ENCODE measurements at regions not wholly inside any gene's neighbourhood (a gene's known extent, or its start where the extent isn't known, plus 50 kb on each side); places are given as distances from the start of the nearest gene placed in this dataset.

- CTCF ChIA-PET = no interaction called here
These were observed 135.5 kb downstream of the KLF5 start for GRCh38 chr13:73194310-73194709.

More at GRCh38 chr13:73194310-73194709, 135.5 kb downstream of the KLF5 start:
- H3K27ac ChIP-seq (ENCODE audit: insufficient read depth, low read length) = no peak overlapping the region
- no peak overlapping the region for H3K18ac ChIP-seq (ENCODE audit: low read depth, low read length)
- no peaks in the 10 kb centered on the region for H3K27me3 ChIP-seq (ENCODE audit: control insufficient read depth, insufficient read depth, low read length)
- 29% methylated on average over 1 of the region's 4 CpGs; no CpG with 5 or more reads in 1 of the 2 experiments for WGBS, 2 experiments (ENCODE audit: extremely low coverage in 2 of 2, insufficient read length in 1 of 2)
- no peak overlapping the region for H2BK15ac ChIP-seq (ENCODE audit: low read depth, low read length)
- H3K79me1 ChIP-seq (ENCODE audit: low read depth in 1 of 2, low read length in 2 of 2) = no peaks in the 10 kb centered on the region
- no peaks in the 10 kb centered on the region for H3K4me1 ChIP-seq (ENCODE audit: control insufficient read depth, insufficient read depth, low read length)
- no peak overlapping the region for H4K5ac ChIP-seq (ENCODE audit: low read depth, low read length)
- no peak overlapping the region for H3K23ac ChIP-seq (ENCODE audit: low read depth, low read length)
- dilution Hi-C loops (cut with HindIII; ENCODE audit: low sequenced_read_pairs, unreplicated experiment) (no loop called here), intact Hi-C loops (cut with micrococcal nuclease) (no loop called here), in situ Hi-C loops (cut with MboI; ENCODE audit: low sequenced_read_pairs) (no loop called here)
- no peak overlapping the region for H3K4me2 ChIP-seq (ENCODE audit: low read depth, low read length)
- H4K20me1 ChIP-seq (ENCODE audit: insufficient read depth, low read length) = no peaks in the 10 kb centered on the region
- H3K9ac ChIP-seq (ENCODE audit: low read depth, low read length) = no peak overlapping the region
- H3K36me3 ChIP-seq (ENCODE audit: control insufficient read depth, insufficient read depth, low read length) = no peaks in the 10 kb centered on the region
- H2BK20ac ChIP-seq (ENCODE audit: low read depth, low read length) = no peak overlapping the region
- no peak overlapping the region for H2AK5ac ChIP-seq (ENCODE audit: low read depth, low read length)
- DNase-seq (no peak), ATAC-seq (ENCODE audit: low read depth) (no peak)
- H3K56ac ChIP-seq (ENCODE audit: extremely low read depth, insufficient read depth, low read length) = no peak overlapping the region
- no peaks in the 10 kb centered on the region for H3K9me3 ChIP-seq (ENCODE audit: control insufficient read depth, insufficient read depth, low read length)
- POLR2A ChIA-PET (ENCODE audit: unreplicated experiment) = no interaction called here
- no peak overlapping the region for H2BK120ac ChIP-seq (ENCODE audit: low read depth, low read length)
- no peak overlapping the region for H3K4me3 ChIP-seq (ENCODE audit: insufficient read depth, low read depth, low read length)
- BruUV-seq (replicated peaks) = no TSS peak
- no peak for TF ChIP-seq RCOR1 (IDR thresholded peaks at IDR 0.05; ENCODE audit: insufficient replicate concordance, low read length)
- no peak for TF ChIP-seq BHLHE40 (IDR thresholded peaks at IDR 0.05; ENCODE audit: low read depth, low read length)
- TF ChIP-seq CHD1 (IDR thresholded peaks at IDR 0.05; ENCODE audit: low read depth, low read length) = no peak
- no peak for TF ChIP-seq MAFK (IDR thresholded peaks at IDR 0.05; ENCODE audit: low read depth, low read length)
- no peak for TF ChIP-seq RFX5 (IDR thresholded peaks at IDR 0.05; ENCODE audit: low read depth, low read length)
- no peak for TF ChIP-seq MAZ (IDR thresholded peaks at IDR 0.05; ENCODE audit: borderline replicate concordance, low read depth, low read length)
- TF ChIP-seq NFE2L2 (IDR thresholded peaks at IDR 0.05; ENCODE audit: low read depth, low read length) = no peak
- no peak for TF ChIP-seq CEBPB (IDR thresholded peaks at IDR 0.05; ENCODE audit: low read depth, low read length)
- TF ChIP-seq MXI1 (IDR thresholded peaks at IDR 0.05; ENCODE audit: borderline replicate concordance, low read depth, low read length) = no peak
- no peak for TF ChIP-seq RAD21 (IDR thresholded peaks at IDR 0.05; ENCODE audit: low read length)
- TF ChIP-seq USF2 (IDR thresholded peaks at IDR 0.05; ENCODE audit: low read depth, low read length) = no peak
- no peak for TF ChIP-seq ELK1 (IDR thresholded peaks at IDR 0.05; ENCODE audit: borderline replicate concordance, low read depth, low read length)
- no peak overlapping the region for H4K8ac ChIP-seq (ENCODE audit: low read depth in 2 of 2, low read length in 2 of 2)
- H2AK9ac ChIP-seq (replicated peaks; ENCODE audit: low read depth, low read length, poor library complexity) = no peak overlapping the region
- no peak overlapping the region for H2BK5ac ChIP-seq (ENCODE audit: low read depth, low read length, poor library complexity, severe bottlenecking)
- no peak overlapping the region for H4K91ac ChIP-seq (ENCODE audit: insufficient read depth, low read depth, low read length)
- no peak overlapping the region for H3K4ac ChIP-seq (ENCODE audit: low read depth, low read length)
- H2AFZ ChIP-seq (replicated peaks; ENCODE audit: low read length, poor library complexity) = no peak overlapping the region
- H3K14ac ChIP-seq (replicated peaks; ENCODE audit: low read depth, low read length) = no peak overlapping the region
- H3K9me1 ChIP-seq (ENCODE audit: insufficient read depth, low read length) = no peaks in the 10 kb centered on the region
